GM21526 (cell line): ENCODE measurements at regions not wholly inside any gene's neighbourhood (a gene's known extent, or its start where the extent isn't known, plus 50 kb on each side); places are given as distances from the start of the nearest gene placed in this dataset.
"Not testable (repeated sequence)": the region's sequence is repeated elsewhere in the genome, so short reads cannot be mapped to it uniquely, and the experiment has no call there.

Experiments
- ATAC-seq: cut with Tn5 transposase; IDR thresholded peaks from one replicate; pipeline ENCODE4 v1.9.1; 2021; ENCODE audit warnings: moderate library complexity; ENCODE audit not compliant: unreplicated experiment, low FRiP score

DNA sequence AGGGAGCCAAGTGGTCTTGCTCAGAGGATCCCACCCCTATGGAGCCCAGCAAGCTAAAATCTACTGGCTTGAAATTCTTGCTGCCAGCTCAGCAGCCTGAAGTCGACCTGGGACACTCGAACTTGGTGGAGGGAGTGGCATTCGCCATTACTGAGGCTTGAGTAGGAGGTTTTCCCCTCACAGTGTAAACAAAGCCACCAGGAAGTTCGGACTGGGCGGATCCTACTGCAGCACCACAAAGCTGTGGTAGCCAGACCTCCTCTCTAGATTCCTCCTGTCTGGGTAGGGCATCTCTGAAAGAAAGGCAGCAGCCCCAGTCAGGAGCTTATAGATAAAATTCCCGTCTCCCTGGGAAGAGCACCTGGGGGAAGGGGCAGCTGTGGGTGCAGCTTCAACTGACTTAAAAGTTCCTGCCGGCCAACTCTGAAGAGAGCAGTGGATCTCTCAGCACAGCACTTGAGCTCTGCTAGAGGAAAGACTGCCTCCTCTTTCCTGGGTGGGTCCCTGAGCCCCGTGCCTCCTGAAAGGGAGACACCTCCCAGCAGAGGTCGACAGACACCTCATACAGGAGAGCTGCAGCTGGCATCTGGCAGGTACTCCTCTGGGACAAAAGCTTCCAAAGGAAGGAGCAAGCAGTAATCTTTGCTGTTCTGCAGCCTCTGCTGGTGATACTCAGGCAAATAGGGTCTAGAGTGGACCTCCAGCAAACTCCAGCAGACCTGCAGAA is 576.3 kb upstream of the NECTIN3 start:
- ATAC-seq = no peak

DNA sequence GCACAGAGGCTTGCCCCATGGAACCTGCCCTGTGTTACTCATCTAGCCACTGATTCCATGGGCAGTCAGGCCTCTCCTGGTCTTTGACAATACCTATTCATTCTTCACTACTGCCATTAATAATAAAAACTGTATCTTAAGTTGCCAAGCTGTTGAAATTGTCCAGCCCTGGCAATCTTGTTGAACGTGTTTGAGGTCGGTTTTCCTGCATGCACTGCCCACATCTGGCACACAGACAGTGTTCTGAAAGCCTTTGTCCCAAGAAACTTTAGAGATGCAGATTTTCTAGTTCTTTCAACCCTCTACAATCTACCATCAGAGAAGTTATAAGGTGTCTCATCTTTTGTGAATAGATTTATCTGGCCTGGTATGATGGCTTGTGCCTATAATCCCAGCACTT is 567.2 kb upstream of the NECTIN3 start:
- no peak for ATAC-seq

DNA sequence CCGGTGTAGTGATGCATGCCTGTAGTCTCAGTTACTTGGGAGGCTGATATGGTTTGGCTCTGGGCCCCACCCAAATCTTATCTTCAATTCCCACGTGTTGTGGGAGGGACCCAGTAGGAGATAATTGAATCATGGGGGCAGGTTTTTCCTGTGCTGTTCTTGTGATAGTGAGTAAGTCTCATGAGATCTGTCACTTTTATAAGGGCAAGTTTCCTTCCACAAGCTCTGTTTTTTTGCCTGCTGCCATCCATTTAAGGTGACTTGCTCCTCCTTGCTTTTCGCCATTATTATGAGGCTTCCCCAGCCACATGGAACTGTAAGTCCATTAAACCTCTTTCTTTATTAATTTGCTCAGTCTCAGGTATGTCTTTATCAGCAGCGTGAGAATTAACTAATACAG is 566.7 kb upstream of the NECTIN3 start:
- ATAC-seq = no peak

DNA sequence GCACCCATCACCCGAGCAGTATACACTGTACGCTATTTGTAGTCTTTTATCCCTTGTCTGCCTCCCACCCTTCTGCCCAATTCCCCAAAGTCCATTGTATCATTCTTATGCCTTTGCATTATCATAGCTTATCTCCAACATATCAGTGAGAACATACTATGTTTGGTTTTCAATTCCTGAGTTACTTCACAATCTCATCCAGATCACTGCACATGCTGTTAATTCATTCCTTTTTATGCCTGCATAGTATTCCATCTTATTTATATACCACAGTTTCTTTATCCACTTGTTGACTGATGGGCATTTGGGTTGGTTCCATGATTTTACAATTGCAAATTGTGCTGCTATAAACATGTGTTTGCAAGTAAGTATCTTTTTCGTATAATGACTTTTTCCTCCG is 564.7 kb upstream of the NECTIN3 start:
- no peak for ATAC-seq

DNA sequence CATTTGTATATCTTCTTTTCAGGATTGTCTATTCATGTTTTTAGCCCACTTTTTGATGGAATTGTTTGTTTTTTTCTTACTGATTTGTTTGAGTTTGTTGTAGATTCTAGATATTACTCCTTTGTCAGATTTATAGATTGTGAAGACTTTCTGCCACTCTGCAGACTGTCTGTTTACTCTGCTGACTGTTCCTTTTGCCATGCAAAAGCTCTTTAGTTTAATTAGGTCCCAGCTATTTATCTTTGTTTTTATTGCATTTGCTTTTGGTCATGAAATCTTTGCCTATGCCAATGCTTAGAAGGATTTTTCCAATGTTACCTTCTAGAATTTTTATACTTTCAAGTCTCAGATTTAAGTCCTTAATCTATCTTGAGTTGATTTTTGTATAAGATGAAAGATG is 564.0 kb upstream of the NECTIN3 start:
- ATAC-seq = not testable (repeated sequence)

DNA sequence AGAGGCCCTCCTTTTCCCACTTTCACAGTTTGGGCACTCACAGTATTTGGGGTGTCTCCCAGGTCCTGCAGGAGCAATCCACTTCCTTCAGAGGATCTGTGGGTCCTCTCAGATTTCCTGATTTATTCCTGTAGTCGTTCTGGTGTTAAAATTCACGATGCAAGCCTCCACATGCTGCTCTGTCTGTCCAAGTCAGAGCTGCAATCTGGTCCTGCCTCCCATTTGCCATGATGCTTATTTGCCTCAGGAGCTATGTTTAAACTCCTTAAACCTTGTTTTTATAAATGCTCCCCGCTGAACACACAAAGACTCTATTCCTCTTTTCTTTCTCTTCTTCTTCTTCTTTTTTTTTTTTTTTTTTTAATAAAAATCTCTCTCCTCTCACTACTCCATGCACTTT is 558.7 kb upstream of the NECTIN3 start:
- ATAC-seq = no peak

DNA sequence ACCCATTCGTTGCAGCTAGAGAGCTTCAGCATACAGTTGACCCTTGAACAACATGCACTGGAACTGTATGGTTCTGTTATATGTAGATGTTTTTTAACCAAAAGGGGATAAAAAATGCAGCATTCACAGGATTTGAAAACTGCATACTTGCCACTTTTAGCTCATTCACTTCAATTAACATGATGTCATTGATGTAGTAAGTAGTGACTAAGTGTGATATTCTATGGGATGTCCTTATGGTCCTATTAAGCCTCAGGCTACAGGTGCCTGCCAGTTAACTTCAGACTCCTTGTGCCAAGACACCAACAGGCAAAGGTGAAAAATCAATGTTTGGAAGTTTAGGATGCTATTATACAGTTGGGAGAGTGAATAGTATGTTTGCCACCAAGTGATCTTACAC is 553.6 kb upstream of the NECTIN3 start:
- ATAC-seq = no peak

DNA sequence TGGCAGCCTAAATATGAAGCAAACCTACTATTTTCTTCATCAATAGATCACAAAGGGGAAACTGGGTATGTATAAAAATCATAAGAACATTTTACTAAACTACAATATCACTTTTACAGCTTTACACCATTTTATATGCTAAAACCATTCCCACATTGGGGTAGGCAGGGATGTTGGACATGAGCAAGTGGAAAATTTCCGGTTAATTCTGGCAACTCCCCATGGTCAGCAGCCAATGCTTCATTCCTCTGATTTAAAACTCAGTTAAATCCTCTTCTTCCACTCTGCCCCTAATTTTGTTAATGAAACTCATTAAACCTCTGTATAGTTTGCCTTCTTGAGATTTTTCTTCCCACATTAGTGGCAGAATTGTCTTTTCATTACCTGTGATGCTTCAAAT is 552.5 kb upstream of the NECTIN3 start:
- ATAC-seq = no peak

DNA sequence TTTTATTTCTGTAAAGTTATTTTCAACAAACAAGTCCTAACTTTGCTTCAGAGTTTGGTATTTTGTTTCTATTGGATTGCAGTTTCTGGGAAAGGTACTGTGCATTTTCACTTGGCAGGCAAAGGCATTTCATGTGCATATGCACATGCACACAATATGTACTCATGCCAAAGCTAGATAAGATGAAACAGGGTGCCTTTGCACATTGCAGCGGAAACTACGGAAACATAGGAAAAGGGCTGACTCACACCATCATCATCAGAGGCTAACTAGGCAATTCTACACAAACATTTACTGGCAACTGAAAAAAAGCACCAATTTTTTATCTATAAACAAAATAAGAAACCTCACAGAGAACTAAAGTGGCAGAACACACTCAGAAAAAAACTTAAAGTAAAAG is 550.6 kb upstream of the NECTIN3 start:
- ATAC-seq = no peak

DNA sequence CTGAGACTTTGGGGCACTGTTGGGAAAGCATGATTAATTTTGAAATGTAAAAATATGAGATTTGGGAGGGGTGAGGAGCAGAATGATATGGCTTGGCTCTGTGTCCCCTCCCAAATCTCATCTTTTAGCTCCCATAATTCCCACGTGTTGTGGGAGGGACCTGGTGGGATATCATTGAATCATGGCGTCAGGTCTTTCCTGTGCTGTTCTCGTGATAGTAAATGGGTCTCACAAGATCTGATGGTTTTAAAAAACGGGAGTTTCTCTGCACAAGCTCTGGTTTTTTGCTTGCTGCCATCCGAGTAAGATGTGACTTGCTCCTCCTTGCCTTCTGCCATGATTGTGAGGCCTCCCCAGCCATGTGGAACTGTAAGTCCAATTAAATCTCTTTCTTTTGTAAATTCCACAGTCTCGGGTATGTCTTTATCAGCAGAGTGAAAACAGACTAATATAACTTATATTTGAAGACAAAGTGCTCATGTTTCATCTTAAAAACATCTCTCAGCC is 546.0 kb upstream of the NECTIN3 start:
- ATAC-seq = not testable (repeated sequence)

DNA sequence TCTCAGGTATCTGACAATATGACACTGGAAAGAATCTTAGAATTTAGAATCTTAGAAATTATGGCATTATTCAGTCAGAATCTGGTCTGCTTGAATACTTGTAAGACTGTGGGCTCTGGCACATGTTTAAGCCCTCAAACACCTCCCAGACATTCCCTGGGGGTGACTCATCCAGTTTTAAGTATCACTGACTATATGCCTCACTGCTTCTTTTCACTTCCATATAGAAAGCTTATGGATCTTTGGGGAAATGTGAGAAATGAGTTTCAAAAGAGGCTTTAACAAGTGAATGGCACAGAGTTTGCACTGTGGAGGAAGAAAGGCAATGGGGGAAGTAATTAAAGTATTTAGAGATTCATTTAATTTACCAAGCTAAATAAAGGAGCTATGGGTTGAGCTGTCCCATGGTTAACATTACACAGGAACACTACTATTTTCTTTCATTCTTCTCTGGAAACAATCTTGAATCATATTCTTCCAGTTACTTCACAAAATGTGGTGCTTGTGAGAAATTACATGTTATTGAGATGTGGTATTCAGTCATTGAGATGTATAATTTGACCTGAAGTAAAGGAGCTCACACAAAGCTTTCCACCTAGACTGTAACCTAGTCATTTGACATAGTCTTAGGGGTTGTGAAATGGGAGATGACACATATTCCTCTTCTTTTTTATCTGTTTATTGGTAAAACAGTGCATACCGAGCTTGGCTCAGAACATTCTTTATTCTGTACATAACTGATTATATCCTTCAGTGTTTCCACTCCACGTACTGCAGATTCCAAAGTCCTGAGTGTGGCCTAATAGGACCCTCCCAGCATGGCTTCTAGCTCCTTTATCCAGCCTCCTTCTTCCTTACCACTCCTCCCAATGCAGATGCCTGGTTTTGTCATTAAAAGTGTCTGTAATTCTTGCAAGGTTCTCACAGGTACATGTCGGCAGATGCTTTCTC is 544.6 kb upstream of the NECTIN3 start:
- ATAC-seq = no peak

DNA sequence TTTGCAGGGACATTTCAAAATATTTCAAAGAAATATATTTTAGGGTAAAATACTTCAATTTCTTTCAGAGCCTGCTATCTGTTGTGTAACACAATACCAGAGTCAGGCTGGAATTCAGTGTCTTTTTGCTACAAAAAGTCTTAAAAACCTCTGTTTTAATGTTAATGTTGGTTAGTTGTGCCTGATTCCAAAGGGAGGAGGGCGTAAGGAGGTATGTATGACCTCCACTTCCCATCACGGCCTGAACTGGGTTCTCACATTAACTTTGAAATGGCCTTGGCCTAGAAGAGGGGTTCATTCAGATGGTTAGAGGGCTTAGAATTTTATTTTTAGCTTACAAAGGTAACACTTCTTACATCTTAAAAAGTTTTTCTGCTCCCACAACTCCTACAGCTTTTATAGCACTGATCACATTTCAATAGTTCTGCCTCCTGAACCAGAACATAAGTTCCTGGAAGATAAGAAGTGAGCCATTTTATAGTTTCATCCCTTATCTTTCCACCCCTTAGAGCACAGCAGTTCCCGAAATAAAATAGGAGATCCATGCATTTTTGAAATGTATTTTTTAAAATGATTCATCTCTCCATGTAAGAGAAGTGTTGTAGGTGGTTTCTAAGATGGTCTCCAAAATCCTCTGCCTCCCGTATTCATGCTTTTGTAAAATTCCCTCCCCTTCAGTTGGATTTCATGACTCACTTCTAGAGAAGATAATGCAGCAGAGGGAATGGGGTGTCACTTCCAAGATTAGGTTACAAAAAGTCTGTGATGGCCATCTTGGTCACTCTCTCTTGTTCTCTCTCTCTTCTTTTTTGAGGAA is 543.1 kb upstream of the NECTIN3 start:
- no peak for ATAC-seq

DNA sequence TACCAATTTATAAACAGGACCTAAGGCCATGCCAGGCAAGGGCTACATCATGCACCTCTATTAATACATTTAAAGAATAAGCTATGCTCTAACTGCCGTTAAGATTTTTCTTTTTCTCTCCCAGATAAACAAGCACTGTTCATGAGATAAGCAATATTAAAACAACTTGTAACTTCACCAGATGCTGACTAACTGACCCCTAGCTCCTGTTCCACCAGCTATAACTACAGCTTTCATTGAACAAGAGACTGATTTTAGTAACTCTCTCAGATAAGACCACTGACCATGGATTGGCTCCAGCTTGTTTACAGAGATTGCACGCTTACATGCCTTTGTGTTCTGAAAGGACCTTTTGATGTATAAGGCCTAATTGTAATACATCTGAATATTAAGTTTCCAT is 540.7 kb upstream of the NECTIN3 start:
- ATAC-seq = no peak

DNA sequence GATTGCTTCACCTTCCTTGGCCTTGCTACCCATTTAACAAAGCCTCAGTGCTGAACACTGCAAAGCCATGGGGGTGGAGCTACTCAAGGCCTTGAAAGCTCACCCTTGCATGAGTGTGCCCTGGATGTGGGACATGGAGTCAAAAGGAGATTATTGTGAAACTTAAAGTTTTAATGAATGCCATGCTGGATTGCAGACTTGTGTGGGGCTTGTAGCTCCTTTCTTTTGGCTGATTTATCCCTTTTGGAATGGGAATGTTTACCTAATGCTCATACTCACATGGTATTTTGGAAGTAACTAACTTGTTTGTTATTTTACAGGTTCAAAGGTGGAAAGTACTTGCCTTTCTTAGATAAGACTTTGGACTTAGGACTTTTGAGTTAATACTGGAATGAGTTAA is 538.5 kb upstream of the NECTIN3 start:
- ATAC-seq = no peak

DNA sequence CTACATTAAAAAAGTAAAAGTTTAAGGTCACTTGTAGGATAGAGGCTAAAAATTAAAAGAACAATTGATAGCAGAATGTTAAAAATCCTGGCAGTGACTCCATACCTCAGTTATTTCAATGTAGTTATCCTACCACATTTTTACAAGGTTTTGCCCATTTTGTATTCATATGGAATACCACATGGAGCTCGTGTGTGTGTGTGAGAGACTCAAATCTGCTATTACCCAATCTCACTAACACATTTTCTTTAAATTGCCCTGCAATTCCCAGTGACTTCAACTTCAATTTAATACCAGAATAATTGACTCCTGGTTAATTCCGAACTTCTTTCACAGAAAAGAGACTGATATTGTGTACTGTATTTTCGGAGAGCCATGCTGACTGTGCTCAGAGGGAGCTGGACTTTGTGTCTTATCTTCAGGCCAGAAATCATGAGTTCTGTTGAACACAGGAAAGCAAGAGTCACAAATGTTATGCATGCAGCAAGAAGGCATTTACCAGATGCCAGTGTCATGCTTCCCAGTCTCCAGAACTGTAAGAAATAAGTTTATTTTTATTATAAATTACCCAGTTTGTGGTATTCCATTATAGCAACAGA is 529.0 kb upstream of the NECTIN3 start:
- no peak for ATAC-seq

DNA sequence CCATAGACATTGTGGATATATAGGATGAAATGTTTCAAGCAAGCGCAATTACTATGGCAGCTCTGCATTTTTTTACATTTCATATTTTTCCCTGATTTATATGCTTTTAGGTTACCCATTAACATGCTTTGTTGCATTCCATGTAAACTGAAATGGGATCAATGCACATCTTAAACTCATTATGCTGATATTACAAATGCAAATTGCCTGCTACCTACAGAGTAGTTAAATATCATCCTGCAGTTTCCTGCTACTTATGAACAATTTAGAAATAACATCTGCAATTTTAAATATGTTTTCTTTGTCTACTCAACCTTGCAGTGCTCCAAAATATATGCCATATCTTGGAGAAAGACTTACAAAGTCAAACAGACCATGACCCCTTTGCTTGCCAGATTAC is 526.9 kb upstream of the NECTIN3 start:
- ATAC-seq = no peak

DNA sequence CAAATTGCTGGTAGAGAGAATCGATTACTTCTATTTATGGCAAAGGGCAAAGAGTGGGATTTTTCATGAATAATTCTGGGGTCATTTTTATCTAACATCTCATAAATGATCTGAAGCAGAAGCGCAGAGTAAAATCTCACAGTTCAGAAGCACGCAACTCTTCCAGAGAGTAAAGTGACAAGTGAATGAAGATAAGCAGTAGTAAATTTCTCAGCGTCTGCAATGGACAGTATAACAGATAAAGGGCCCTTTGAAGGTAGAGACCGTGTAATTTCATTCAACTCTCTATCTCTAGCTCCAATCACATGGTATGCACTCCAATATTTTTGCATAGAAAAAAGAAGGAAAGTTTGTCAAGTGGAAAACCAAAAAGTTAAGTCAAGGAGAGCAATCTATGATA is 521.1 kb upstream of the NECTIN3 start:
- ATAC-seq = no peak

DNA sequence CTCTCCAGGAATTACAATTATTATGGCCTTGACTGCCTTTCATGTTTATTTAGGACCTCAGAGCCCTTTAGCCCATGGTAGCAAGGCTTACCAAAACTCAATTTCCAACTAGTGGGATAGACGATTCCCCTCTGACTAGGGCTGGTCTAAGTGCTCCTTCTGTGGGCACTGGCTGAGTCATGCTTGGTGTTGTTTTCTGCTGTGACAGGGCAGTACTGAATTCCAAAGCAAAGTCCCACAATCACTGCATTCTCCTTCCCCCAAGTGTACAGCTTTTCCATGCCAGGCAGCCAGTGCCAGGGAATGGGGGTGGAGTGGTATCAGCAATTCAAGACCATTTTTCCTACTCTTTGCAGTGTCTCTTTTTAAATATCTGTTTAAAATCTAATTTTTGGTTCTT is 509.0 kb upstream of the NECTIN3 start:
- no peak for ATAC-seq

DNA sequence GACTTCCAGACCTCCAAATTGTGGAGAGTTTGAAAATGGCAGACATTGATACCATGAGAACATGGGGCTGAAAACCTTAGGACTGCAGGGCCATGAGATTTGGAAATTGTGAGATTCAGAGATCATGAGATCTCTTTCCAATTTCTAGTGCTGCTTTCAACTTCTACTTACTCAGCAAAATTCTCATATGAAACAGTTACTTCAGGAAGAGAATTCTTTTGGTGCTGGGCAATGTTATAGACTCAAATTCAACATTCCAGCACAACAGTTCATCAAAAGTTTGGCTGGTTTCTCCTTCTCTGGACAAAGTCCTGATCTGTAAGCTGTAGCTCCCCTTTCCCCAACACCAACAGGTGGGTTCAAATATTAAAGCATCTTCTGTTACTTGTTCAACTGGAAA is 506.9 kb upstream of the NECTIN3 start:
- ATAC-seq = no peak

DNA sequence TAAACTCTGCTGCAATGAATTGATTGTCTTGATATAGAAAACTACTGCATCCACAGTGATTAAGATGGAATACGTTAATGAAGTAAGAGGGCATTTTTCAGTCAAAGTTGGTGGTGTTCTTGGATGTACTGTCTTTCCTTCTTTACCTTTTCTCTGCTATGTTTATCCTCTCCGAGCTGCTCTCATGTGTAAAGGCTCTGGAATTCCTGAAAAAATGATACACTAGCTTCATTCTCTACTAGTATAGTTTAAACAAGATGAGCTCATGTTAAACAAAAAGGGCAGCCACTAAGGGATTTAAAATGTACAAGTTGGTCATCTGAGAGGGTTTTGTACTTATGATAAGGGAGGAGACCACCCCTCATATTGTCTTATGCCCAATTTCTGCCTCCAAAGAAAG is 504.6 kb upstream of the NECTIN3 start:
- ATAC-seq = no peak
